OCI-LY3 (cell line): ENCODE measurements at regions not wholly inside any gene's neighbourhood (a gene's known extent, or its start where the extent isn't known, plus 50 kb on each side); places are given as distances from the start of the nearest gene placed in this dataset.

Experiments used
- H2AFZ ChIP-seq: fragments of 200-600, 300-600 bp; shearing (Covaris generic); 2 replicates; pipeline ENCODE4 v1.6.0; 2014; ENCODE audit warnings: antibody characterized with exemption, low read depth, low read length
- H3K27ac ChIP-seq: fragments of 200-600, 300-600 bp; sonication (generic); 2 replicates; pipeline ENCODE4 v1.5.1; 2014; ENCODE audit warnings: mild to moderate bottlenecking, low read length, moderate library complexity, mixed read lengths
- H3K27me3 ChIP-seq: fragments of 200-600, 300-600 bp; sonication (generic); 2 replicates; pipeline ENCODE4 v1.6.1; 2014; ENCODE audit warnings: low read depth, low read length, mixed read lengths
- H3K36me3 ChIP-seq: fragments of 200-600, 300-600 bp; sonication (generic); replicated peaks from 2 replicates; pipeline ENCODE3; 2014; ENCODE audit warnings: low read depth, low read length, mixed read lengths
- H3K4me1 ChIP-seq: fragments of 300-600, 200-600 bp; sonication (generic); 2 replicates; pipeline ENCODE4 v1.6.1; 2014; ENCODE audit warnings: low read length, mixed read lengths
- H3K4me2 ChIP-seq: fragments of 200-600, 300-600 bp; sonication (generic); 2 replicates; pipeline ENCODE4 v1.6.1; 2014; ENCODE audit warnings: low read length, mixed read lengths
- H3K4me3 ChIP-seq: fragments of 300-600, 200-600 bp; sonication (generic); 2 replicates; pipeline ENCODE4 v1.5.1; 2014; ENCODE audit warnings: antibody characterized with exemption, mild to moderate bottlenecking, low read length, moderate library complexity
- H3K79me2 ChIP-seq: fragments of 300-600, 200-600 bp; shearing (Covaris generic); 2 replicates; pipeline ENCODE4 v1.6.1; 2014; ENCODE audit warnings: mild to moderate bottlenecking, low read length, mixed read lengths
- H3K9ac ChIP-seq: fragments of 300-600, 200-600 bp; shearing (Covaris generic); 2 replicates; pipeline ENCODE4 v1.6.0; 2014; ENCODE audit warnings: mild to moderate bottlenecking, low read length, moderate library complexity
- H3K9me3 ChIP-seq: fragments of 200-600, 300-600 bp; shearing (Covaris generic); 2 replicates; pipeline ENCODE4 v1.6.1; 2014; ENCODE audit warnings: low read length, mixed read lengths; ENCODE audit not compliant: insufficient read depth
- H4K20me1 ChIP-seq: fragments of 200-600, 300-600 bp; sonication (generic); 2 replicates; pipeline ENCODE4 v1.6.1; 2016; ENCODE audit warnings: low read length, mixed read lengths; ENCODE audit not compliant: insufficient read depth
- CTCF ChIP-seq: fragments of 200-600, 300-600 bp; sonication (generic); IDR thresholded peaks from 2 replicates; pipeline ENCODE4 v1.5.1; 2014; ENCODE audit warnings: antibody characterized with exemption, low read length, low read depth
- EZH2phosphoT487 ChIP-seq: fragments of 200-600 bp; shearing (Covaris generic); IDR thresholded peaks from 2 replicates; pipeline ENCODE4 v1.6.1; 2018; ENCODE audit warnings: antibody characterized with exemption, mixed run types, low read depth

DNA sequence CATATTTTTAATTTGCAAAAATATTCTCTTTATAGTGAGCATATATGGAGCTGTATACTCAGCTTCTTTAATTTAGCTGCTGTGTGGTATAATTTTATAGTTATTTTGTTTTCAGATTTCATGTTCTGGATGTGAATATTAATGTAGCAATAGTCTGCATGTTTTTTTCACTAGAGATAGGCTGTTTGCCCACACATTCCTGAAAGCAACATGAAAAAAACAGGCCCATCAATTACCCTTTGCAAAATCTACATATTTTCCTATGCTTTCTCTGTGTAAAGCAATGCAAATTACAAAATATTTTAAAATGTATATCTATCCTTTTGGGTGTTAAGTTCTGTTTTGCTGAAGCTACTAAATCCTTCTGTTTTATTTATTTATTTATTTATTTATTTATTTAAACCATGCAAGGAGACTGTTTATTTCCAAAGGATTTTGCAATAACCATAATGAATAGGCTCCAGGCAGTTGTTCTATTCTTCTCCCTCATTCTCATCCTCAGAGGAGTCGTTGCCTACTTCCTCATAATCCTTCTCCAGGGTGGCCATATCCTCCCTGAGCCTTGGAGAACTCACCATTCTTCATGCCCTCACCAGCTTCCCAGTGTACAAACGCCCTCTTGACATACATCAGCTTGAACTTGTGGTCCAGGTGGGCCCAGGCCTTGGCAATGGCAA, 277.1 kb downstream of the ANKRD50 start:
- Histone ChIP-seq H4K20me1 (no peaks in the 10 kb centered on the region), H2AFZ (no peak overlapping the region), H3K27me3 (no peaks in the 10 kb centered on the region), H3K4me2 (no peak overlapping the region), H3K9ac (no peak overlapping the region), H3K27ac (no peak overlapping the region), H3K79me2 (no peaks in the 10 kb centered on the region), H3K4me3 (no peak overlapping the region), H3K9me3 (no peaks in the 10 kb centered on the region), H3K36me3 (no peaks in the 10 kb centered on the region), H3K4me1 (no peaks in the 10 kb centered on the region; the same call in 1 of the 2 replicates)
- TF ChIP-seq CTCF (no peak), EZH2phosphoT487 (no peak)

DNA sequence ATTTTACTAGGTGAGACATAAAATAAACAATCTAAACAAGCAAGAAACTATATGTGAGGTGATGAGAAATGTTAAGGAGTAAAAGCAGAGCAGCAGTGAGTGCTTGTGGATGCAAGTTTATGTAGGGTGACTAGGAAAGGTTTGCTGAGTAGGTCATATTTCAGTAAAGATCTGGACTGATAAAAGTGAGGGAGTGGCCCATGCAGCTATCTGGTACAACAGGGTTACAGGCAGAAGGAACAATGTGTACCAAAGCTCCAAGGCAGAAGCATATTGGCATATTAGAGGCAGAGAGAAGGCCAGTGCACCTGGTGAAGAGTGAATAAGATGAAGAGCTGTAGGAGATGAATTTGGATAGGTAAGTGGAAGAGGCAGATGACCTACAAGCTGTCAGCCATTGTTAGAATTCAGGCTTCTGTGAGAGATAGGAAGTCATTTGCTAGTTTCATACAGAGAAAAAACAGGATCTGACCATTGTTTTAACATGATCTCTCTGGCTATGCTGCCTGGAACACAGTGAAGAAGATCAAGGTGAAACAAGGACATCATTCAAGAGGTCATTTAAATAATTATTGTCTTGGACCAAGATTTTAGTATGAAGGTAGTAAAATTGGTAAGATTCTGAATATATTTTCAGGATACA, 274.6 kb downstream of the ANKRD50 start:
- H3K79me2 ChIP-seq, result no peaks in the 10 kb centered on the region
- no peak for TF ChIP-seq EZH2phosphoT487
- no peak for TF ChIP-seq CTCF
- H4K20me1 ChIP-seq, result no peaks in the 10 kb centered on the region
- no peaks in the 10 kb centered on the region; the same call in 1 of the 2 replicates for H3K4me1 ChIP-seq
- H3K36me3 ChIP-seq, result no peaks in the 10 kb centered on the region
- no peak overlapping the region for H3K4me2 ChIP-seq
- H3K9me3 ChIP-seq, result no peaks in the 10 kb centered on the region
- H3K9ac ChIP-seq, result no peak overlapping the region
- no peaks in the 10 kb centered on the region for H3K27me3 ChIP-seq
- H2AFZ ChIP-seq, result no peak overlapping the region
- no peak overlapping the region for H3K27ac ChIP-seq
- H3K4me3 ChIP-seq, result no peak overlapping the region

DNA sequence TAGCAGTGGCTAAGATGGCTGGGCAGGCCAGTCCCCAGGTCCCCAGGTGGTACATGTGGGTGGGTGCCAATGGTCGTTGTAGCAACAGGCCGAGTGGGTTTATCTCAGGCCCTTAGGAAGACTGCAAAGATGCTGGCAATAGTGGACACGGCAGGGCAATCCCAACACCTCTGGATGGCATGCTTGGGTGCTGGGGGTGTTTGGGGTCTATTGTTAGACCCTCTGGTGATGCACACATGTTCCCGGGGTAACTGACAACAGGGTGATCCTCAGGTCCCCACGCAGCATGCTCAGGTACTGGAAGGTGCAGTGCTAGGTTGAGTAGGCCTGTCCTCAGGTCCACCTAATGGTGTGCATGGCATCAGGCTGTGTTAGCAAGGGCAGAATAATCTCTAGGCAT, 267.5 kb downstream of the ANKRD50 start:
- H2AFZ ChIP-seq, result no peak overlapping the region
- H3K27ac ChIP-seq, result no peak overlapping the region
- no peaks in the 10 kb centered on the region for H3K27me3 ChIP-seq
- no peak overlapping the region for H3K9ac ChIP-seq
- H3K36me3 ChIP-seq, result no peaks in the 10 kb centered on the region
- H3K79me2 ChIP-seq, result no peaks in the 10 kb centered on the region
- H3K9me3 ChIP-seq, result no peaks in the 10 kb centered on the region
- no peak overlapping the region for H3K4me2 ChIP-seq
- no peaks in the 10 kb centered on the region for H3K4me1 ChIP-seq
- no peak overlapping the region for H3K4me3 ChIP-seq
- TF ChIP-seq CTCF (no peak), EZH2phosphoT487 (no peak)
- no peaks in the 10 kb centered on the region for H4K20me1 ChIP-seq

GRCh38 chr4:124449881-124450280, 262.7 kb downstream of the ANKRD50 start:
- Histone ChIP-seq H3K27me3 (no peaks in the 10 kb centered on the region), H2AFZ (no peak overlapping the region), H3K79me2 (no peaks in the 10 kb centered on the region), H3K9ac (no peak overlapping the region), H3K36me3 (no peaks in the 10 kb centered on the region), H3K4me1 (no peaks in the 10 kb centered on the region), H3K27ac (no peak overlapping the region), H4K20me1 (no peaks in the 10 kb centered on the region), H3K9me3 (no peaks in the 10 kb centered on the region), H3K4me3 (no peak overlapping the region), H3K4me2 (no peak overlapping the region)
- TF ChIP-seq CTCF (no peak), EZH2phosphoT487 (no peak)
